Left ventricle myocardium inferior (tissue), 1 donor: ENCODE measurements at regions not wholly inside any gene's neighbourhood (a gene's known extent, or its start where the extent isn't known, plus 50 kb on each side); places are given as distances from the start of the nearest gene placed in this dataset.

Source experiments
- DNase-seq: peaks from one replicate; pipeline ENCODE4 v3.0.0-alpha.2; 2020
- H3K27ac ChIP-seq: fragments of 200-600 bp; replicated peaks from 2 replicates; pipeline ENCODE4 v1.8.0; 2021
- H3K27me3 ChIP-seq: fragments of 200-600 bp; 2 replicates; pipeline ENCODE4 v1.8.0; 2021; ENCODE audit warnings: low read depth
- H3K36me3 ChIP-seq: fragments of 200-600 bp; 2 replicates; pipeline ENCODE4 v1.8.0; 2021
- H3K4me1 ChIP-seq: fragments of 200-600 bp; 2 replicates; pipeline ENCODE4 v1.8.0; 2021
- H3K4me3 ChIP-seq: fragments of 200-600 bp; 2 replicates; pipeline ENCODE4 v1.8.0; 2021; ENCODE audit warnings: mild to moderate bottlenecking, moderate library complexity
- H3K9me3 ChIP-seq: fragments of 200-600 bp; replicated peaks from 2 replicates; pipeline ENCODE4 v1.8.0; 2021
- intact Hi-C: fragments of 100-400 bp; cut with micrococcal nuclease; formaldehyde crosslinking; loops from one replicate; pipeline ENCODE4 v1.11.0; 2022
- TF ChIP-seq, protein P1 (sequence below): fragments of 200-600 bp; IDR thresholded peaks from 2 replicates; pipeline ENCODE4 v1.8.0; 2021; ENCODE audit warnings: antibody characterized with exemption, mild to moderate bottlenecking, borderline replicate concordance
- donor health status: DM: no; HTN: yes; CAD: no; lungs with severe emphysema.

DNA sequence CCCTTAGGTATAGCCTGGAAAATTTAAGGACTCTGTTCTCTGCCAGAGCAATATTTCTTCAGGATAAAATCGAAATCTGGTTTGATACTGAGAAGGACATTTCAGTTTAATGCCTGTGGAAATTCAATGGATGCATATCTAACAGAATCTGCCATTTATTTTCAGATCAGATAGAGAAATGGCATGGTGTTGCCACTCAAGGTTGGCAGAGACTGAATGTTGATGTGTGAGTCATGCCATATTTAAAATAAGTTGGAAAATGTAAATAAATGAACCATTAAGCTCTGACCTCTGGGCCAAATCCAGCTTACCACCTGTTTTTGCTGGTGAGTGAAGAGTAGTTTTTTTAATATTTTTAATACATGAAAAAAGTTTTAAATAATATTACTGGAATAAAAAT is 594.6 kb downstream of the DOK5 start:
- H3K9me3 ChIP-seq: peaks cover 18% of the 10 kb centered on the region
- no peak overlapping the region for H3K27ac ChIP-seq
- H3K4me1 ChIP-seq: no peaks in the 10 kb centered on the region
- TF ChIP-seq, protein P1, sequence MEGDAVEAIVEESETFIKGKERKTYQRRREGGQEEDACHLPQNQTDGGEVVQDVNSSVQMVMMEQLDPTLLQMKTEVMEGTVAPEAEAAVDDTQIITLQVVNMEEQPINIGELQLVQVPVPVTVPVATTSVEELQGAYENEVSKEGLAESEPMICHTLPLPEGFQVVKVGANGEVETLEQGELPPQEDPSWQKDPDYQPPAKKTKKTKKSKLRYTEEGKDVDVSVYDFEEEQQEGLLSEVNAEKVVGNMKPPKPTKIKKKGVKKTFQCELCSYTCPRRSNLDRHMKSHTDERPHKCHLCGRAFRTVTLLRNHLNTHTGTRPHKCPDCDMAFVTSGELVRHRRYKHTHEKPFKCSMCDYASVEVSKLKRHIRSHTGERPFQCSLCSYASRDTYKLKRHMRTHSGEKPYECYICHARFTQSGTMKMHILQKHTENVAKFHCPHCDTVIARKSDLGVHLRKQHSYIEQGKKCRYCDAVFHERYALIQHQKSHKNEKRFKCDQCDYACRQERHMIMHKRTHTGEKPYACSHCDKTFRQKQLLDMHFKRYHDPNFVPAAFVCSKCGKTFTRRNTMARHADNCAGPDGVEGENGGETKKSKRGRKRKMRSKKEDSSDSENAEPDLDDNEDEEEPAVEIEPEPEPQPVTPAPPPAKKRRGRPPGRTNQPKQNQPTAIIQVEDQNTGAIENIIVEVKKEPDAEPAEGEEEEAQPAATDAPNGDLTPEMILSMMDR: no peak
- no peaks in the 10 kb centered on the region for H3K36me3 ChIP-seq
- intact Hi-C loops: no loop called here
- H3K4me3 ChIP-seq: no peak overlapping the region
- no peaks in the 10 kb centered on the region for H3K27me3 ChIP-seq
- no peak for DNase-seq

DNA sequence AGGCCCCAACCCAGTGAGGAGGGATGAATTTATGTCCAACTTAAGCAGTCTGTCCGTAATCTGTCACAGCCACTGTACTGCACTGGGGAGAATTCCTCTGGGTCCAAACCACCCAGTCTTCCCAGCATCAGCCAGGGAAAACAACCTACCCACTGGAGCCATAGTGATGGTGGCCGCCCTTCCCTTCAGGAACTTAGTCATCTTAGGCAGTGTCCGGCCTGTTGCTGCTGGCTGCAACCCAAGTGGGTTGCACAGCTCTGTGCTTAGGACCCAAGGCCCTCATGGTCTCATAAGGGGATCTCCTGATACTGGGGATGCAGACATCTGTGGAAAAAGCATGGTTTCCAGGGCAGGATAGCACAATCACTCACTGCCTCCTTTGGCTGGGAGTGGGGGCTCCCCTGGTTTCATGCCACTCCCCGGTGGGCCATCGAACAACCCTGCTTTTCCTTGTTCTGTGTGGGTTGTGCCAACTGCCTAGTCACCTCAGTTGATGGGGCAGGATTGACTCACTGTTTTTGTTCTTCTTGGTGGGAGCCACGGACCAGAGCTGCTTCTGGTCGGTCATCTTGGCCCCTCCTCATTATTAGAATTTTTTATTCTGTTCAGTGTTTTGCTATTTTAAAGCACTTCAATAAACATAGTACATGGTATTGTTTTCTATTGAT is 591.9 kb downstream of the DOK5 start:
- TF ChIP-seq, protein P1: no peak
- no peak for DNase-seq
- intact Hi-C loops: loop anchor here (10.0 kb wide), 1 partner anchor 62 kb away; no protein-coding TSS in a partner anchor
- Histone ChIP-seq H3K27me3 (no peaks in the 10 kb centered on the region), H3K9me3 (peaks cover 28% of the 10 kb centered on the region), H3K36me3 (no peaks in the 10 kb centered on the region), H3K27ac (peak overlapping the region; percentile 52), H3K4me1 (no peaks in the 10 kb centered on the region), H3K4me3 (no peak overlapping the region)

DNA sequence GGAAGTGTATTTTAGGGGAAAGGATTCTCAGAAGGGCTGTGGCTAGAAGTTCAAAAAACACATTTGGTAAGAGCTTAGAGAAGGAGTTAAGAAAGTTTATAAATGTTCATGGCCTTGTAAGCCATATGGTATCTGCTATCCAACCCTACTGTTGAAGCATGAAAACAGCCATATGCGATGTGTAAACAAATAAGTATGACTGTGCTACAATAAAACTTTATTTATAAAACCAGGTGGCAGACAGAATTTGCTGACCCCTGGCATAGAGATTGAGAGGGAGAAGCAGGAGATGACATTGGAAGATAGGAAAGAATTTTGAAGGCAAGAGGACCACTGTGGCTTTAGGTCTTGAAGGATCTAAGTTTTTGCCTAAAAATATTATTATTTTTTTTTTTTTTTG is 583.5 kb downstream of the DOK5 start:
- TF ChIP-seq, protein P1: no peak
- Histone ChIP-seq H3K4me3 (no peak overlapping the region), H3K27ac (no peak overlapping the region), H3K4me1 (no peaks in the 10 kb centered on the region), H3K27me3 (no peaks in the 10 kb centered on the region), H3K9me3 (peaks cover 10% of the 10 kb centered on the region), H3K36me3 (no peaks in the 10 kb centered on the region)
- intact Hi-C loops: no loop called here
- DNase-seq: no peak

DNA sequence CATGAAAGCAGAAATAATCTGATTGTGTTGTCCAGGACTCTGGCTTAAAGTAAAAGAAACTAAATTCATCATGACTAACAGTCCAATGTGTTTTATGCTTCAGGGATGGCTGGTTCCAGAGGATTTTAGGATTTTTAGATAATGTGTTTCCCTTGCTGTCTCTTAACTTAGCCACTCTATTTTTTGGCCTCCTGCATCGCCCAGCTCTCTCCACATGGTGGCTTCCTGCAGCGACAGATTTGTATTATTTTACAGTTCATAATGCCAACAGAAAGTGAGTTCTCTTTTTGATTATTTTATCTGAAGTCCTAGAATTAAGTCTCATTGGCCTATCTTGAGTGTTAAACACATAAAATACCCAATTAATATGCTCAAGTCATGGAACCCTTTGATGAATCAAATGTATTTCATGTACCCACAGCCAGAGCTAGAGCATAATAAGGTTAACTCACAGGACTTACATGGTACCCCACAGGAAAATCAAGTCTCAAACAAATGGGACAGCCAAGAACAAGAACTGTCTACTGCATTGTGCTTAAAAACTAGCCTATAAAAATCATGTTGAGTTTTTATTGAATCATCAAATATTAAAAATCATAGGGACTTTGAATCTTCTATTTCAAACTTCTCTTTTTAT is 582.5 kb downstream of the DOK5 start:
- H3K9me3 ChIP-seq: peaks cover 3% of the 10 kb centered on the region
- no peak overlapping the region for H3K4me3 ChIP-seq
- intact Hi-C loops: no loop called here
- no peak for DNase-seq
- H3K27ac ChIP-seq: no peak overlapping the region
- H3K4me1 ChIP-seq: no peaks in the 10 kb centered on the region
- no peaks in the 10 kb centered on the region for H3K36me3 ChIP-seq
- TF ChIP-seq, protein P1: peak; percentile 71
- no peaks in the 10 kb centered on the region for H3K27me3 ChIP-seq

DNA sequence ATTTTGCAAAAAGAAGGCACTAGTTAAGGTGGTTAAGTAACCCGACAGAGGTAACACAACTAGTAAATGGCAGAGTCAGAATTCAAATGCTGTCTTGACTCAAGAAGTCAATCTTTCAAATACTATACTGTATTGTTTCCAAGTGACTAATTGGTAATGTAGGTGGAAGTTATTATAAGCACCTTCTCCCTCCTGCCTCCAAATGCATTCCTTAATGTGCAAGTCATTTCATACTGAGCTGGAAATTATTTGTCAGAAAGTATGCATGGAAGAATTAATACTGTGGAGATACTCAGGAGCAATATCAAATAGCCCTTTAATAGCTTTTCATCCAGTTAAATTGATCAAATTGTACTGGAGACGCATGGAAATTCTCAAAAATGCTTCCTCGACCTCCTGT is 579.1 kb downstream of the DOK5 start:
- Histone ChIP-seq H3K4me1 (no peaks in the 10 kb centered on the region), H3K27me3 (no peaks in the 10 kb centered on the region), H3K27ac (no peak overlapping the region), H3K36me3 (no peaks in the 10 kb centered on the region), H3K9me3 (no peaks in the 10 kb centered on the region), H3K4me3 (no peak overlapping the region)
- intact Hi-C loops: no loop called here
- DNase-seq: no peak
- TF ChIP-seq, protein P1: no peak
